Vagina (tissue), 2 donors: ENCODE measurements at regions not wholly inside any gene's neighbourhood (a gene's known extent, or its start where the extent isn't known, plus 50 kb on each side); places are given as distances from the start of the nearest gene placed in this dataset.

Source experiments
- DNase-seq, 2 donors: peaks; one replicate each; pipeline ENCODE4 v3.0.0-alpha.2; 2017; ENCODE audit errors: extremely low spot score in 2 of 2
- H3K27ac ChIP-seq: fragments of 200-600 bp; sonication (generic); one replicate; pipeline ENCODE4 v1.5.1; 2019
- H3K27me3 ChIP-seq: fragments of 200-600 bp; sonication (generic); one replicate; pipeline ENCODE4 v1.5.1; 2019
- H3K36me3 ChIP-seq, 2 donors: fragments of 200-600 bp; sonication (generic); one replicate each; pipeline ENCODE4 v1.5.1; 2017 to 2019
- H3K4me1 ChIP-seq: fragments of 200-600 bp; sonication (generic); one replicate; pipeline ENCODE4 v1.5.1; 2019
- H3K4me3 ChIP-seq, 2 donors: fragments of 200-600 bp; sonication (generic); 1 replicate in 1 of 2; 2 replicates in 1 of 2; pipeline ENCODE4 v1.5.1; 2016 to 2019
- H3K9me3 ChIP-seq: fragments of 200-600 bp; sonication (generic); one replicate; pipeline ENCODE4 v1.5.1; 2019
- POLR2A ChIP-seq, 2 donors: fragments of 450-650 bp; IDR thresholded peaks; one replicate each; pipeline ENCODE4 v1.6.1; 2017; ENCODE audit warnings: antibody characterized with exemption in 2 of 2, mild to moderate bottlenecking in 2 of 2, moderate library complexity in 2 of 2
- POLR2AphosphoS5 ChIP-seq, 2 donors: sonication (generic); formaldehyde crosslinking; IDR thresholded peaks; one replicate each; pipeline ENCODE4 v1.9.0; 2017; ENCODE audit warnings: antibody characterized with exemption in 2 of 2, mild to moderate bottlenecking in 2 of 2, low read depth in 1 of 2; ENCODE audit not compliant: insufficient read depth in 1 of 2
- intact Hi-C: fragments of 100-400 bp; cut with DNase I; formaldehyde crosslinking; loops from one replicate; pipeline ENCODE4 v1.15.1; 2023
- TF ChIP-seq, protein P1 (sequence below), 3 experiments: fragments of 450-650 bp in 2 of 3; fragments of 200-600 bp in 1 of 3; sonication (generic) in 1 of 3; IDR thresholded peaks; one replicate each; pipeline ENCODE4 v1.5.1; 2017 to 2019; ENCODE audit warnings: antibody characterized with exemption in 3 of 3, mild to moderate bottlenecking in 2 of 3, moderate library complexity in 2 of 3

DNA sequence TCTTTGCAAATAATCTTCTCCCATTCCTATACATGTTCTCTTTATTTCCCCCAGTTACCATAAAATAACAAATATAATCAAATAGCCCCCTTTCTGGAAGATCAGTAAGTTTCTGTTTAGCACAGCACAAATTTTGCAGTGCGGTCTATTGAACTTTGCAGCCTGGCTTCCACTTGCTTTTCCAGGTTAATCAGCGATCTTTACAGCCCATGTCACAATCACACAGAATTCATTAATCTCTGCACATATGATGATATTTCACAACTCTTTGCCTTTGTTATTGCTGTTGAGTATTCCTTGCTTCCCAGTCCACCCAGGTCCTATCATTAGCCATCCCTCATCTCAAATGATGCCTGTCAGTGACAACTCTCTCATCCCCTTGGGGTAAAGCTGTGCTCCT lies 2358.0 kb downstream of the PCDH7 start:
- no peaks in the 10 kb centered on the region for H3K4me1 ChIP-seq
- TF ChIP-seq POLR2A (IDR thresholded peaks at IDR 0.05), result no peak
- TF ChIP-seq, protein P1, sequence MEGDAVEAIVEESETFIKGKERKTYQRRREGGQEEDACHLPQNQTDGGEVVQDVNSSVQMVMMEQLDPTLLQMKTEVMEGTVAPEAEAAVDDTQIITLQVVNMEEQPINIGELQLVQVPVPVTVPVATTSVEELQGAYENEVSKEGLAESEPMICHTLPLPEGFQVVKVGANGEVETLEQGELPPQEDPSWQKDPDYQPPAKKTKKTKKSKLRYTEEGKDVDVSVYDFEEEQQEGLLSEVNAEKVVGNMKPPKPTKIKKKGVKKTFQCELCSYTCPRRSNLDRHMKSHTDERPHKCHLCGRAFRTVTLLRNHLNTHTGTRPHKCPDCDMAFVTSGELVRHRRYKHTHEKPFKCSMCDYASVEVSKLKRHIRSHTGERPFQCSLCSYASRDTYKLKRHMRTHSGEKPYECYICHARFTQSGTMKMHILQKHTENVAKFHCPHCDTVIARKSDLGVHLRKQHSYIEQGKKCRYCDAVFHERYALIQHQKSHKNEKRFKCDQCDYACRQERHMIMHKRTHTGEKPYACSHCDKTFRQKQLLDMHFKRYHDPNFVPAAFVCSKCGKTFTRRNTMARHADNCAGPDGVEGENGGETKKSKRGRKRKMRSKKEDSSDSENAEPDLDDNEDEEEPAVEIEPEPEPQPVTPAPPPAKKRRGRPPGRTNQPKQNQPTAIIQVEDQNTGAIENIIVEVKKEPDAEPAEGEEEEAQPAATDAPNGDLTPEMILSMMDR (IDR thresholded peaks at IDR 0.05), result no peak
- no peak for TF ChIP-seq POLR2AphosphoS5 (IDR thresholded peaks at IDR 0.05; ENCODE audit: insufficient read depth in 1 of 2, low read depth in 1 of 2)
- no peak overlapping the region for H3K4me3 ChIP-seq
- H3K36me3 ChIP-seq, result no peaks in the 10 kb centered on the region
- H3K27me3 ChIP-seq, result no peaks in the 10 kb centered on the region
- no peaks in the 10 kb centered on the region for H3K9me3 ChIP-seq
- H3K27ac ChIP-seq, result no peak overlapping the region
- intact Hi-C loops, result no loop called here
- no peak for DNase-seq

DNA sequence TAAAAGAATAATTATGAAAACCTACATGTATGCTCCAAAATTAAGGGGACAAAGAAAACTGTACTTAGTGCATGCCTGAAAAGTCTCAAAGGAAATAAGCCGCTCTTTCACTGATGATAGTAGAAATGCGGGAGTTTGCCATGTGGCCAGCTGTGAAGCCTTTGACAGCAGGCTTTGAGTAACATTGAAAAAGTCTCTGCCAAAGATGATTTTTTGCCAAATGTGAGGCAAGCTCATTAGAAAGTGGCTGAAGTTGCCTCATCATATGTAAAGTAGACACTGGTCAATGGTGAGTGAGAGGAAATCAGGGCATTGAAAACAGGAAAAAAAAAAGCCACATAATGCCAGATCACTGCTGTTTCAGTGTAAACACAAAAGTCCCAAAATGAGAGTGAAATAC lies 2360.1 kb downstream of the PCDH7 start:
- intact Hi-C loops, result no loop called here
- DNase-seq, result no peak
- no peaks in the 10 kb centered on the region for H3K4me1 ChIP-seq
- no peaks in the 10 kb centered on the region for H3K36me3 ChIP-seq
- H3K4me3 ChIP-seq, result no peak overlapping the region
- TF ChIP-seq POLR2AphosphoS5 (IDR thresholded peaks at IDR 0.05; ENCODE audit: insufficient read depth in 1 of 2, low read depth in 1 of 2) (no peak), POLR2A (IDR thresholded peaks at IDR 0.05) (no peak)
- TF ChIP-seq, protein P1 (IDR thresholded peaks at IDR 0.05), result no peak
- H3K9me3 ChIP-seq, result no peaks in the 10 kb centered on the region
- H3K27me3 ChIP-seq, result no peaks in the 10 kb centered on the region
- H3K27ac ChIP-seq, result no peak overlapping the region

DNA sequence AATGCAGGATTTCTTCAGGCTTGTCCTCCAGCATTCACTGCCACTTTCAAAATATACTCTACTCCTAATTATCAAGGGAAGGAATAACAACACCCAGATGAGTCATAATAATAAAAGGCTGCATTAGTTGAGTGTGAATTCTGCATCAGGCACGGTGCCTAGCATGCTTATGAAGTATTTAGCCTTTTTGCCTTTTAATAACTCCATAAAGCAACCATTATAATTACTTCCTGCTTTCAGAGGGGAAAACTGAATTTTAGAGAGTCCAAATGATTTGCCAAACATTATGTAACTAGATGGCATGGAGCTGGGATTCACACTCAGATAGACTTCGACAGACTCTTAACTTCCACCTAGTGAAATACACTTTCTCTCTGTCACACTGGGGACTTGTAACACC lies 2365.5 kb downstream of the PCDH7 start:
- no peak for TF ChIP-seq POLR2AphosphoS5 (IDR thresholded peaks at IDR 0.05; ENCODE audit: insufficient read depth in 1 of 2, low read depth in 1 of 2)
- TF ChIP-seq, protein P1 (IDR thresholded peaks at IDR 0.05), result no peak
- TF ChIP-seq POLR2A (IDR thresholded peaks at IDR 0.05), result no peak
- DNase-seq, result no peak
- intact Hi-C loops, result no loop called here
- H3K4me1 ChIP-seq, result no peaks in the 10 kb centered on the region
- no peak overlapping the region for H3K4me3 ChIP-seq
- H3K27me3 ChIP-seq, result no peaks in the 10 kb centered on the region
- no peaks in the 10 kb centered on the region for H3K36me3 ChIP-seq
- H3K9me3 ChIP-seq, result no peaks in the 10 kb centered on the region
- no peak overlapping the region for H3K27ac ChIP-seq

DNA sequence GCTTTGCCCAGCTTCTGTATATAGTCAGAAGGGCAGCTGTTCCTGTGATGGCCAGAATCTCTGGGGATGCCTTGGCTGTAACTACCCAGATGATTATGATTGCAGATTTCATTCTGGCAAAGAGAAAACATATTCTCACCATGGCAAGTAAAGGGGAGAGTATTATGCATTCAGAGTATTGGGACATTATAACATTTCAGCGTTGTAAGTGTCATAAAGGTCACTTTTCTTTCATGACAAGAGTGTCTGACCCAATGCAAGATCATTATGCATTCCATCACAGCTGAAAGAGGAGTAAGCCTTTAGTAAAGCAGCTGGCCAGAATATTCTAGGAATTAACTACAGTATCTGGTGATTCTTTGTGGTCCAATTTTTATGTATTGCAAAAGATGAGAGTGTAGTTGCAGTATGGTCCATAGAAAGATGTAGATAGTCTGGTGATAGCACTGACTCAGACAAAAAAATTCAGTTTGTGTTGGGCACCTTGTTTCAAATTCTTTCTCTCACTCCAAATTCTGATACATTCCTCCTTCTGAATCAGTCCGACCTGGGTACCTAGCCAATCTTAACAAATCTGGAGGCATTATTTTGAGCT lies 2366.3 kb downstream of the PCDH7 start:
- no peak for TF ChIP-seq POLR2A (IDR thresholded peaks at IDR 0.05)
- TF ChIP-seq, protein P1 (IDR thresholded peaks at IDR 0.05), result no peak
- TF ChIP-seq POLR2AphosphoS5 (IDR thresholded peaks at IDR 0.05; ENCODE audit: insufficient read depth in 1 of 2, low read depth in 1 of 2), result no peak
- Histone ChIP-seq H3K27ac (no peak overlapping the region), H3K4me3 (no peak overlapping the region), H3K9me3 (no peaks in the 10 kb centered on the region), H3K36me3 (no peaks in the 10 kb centered on the region), H3K27me3 (no peaks in the 10 kb centered on the region), H3K4me1 (no peaks in the 10 kb centered on the region)
- DNase-seq, result no peak
- intact Hi-C loops, result no loop called here

DNA sequence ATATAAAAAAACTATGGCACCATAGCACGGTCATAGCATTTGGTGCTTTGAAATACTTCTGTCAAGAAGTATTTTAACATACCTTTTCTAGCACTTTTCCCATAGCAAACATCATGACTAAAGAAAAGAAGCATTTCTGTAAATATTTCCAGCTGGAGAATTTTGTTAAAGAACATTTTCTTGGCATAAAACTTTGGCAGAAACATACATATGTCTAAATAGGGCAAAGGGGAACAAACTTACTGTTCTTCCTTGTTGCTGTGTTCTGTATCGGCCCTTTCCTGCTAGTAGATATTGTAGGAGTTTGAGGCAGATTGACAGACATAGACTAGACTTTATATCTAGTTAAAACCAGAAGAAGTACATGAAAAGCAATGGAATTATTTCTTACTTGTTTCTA lies 2368.5 kb downstream of the PCDH7 start:
- H3K4me3 ChIP-seq, result no peak overlapping the region
- TF ChIP-seq POLR2AphosphoS5 (IDR thresholded peaks at IDR 0.05; ENCODE audit: insufficient read depth in 1 of 2, low read depth in 1 of 2), result no peak
- no peak for TF ChIP-seq POLR2A (IDR thresholded peaks at IDR 0.05)
- TF ChIP-seq, protein P1 (IDR thresholded peaks at IDR 0.05), result no peak
- intact Hi-C loops, result no loop called here

More for the DNA sequence above, 2368.5 kb downstream of the PCDH7 start:
- H3K36me3 ChIP-seq, result no peaks in the 10 kb centered on the region
- H3K9me3 ChIP-seq, result no peaks in the 10 kb centered on the region
- DNase-seq, result no peak
- no peaks in the 10 kb centered on the region for H3K27me3 ChIP-seq
- H3K4me1 ChIP-seq, result no peaks in the 10 kb centered on the region
- no peak overlapping the region for H3K27ac ChIP-seq
